Heart right ventricle (tissue), 16 donors: ENCODE measurements at regions not wholly inside any gene's neighbourhood (a gene's known extent, or its start where the extent isn't known, plus 50 kb on each side); places are given as distances from the start of the nearest gene placed in this dataset.

ENCODE experiments used
- ATAC-seq, 8 donors: fragments of 200-7000 bp; cut with Tn5 transposase; one replicate each; pipeline ENCODE4 v1.9.1; 2020; ENCODE audit warnings: mild to moderate bottlenecking in 8 of 8, moderate library complexity in 8 of 8, moderate number of reproducible peaks in 1 of 8
- DNase-seq, 2 donors: peaks; one replicate each; pipeline ENCODE4 v3.0.0-alpha.2; 2020
- H3K27ac ChIP-seq, 10 donors: fragments of 200-600 bp; sonication (generic) in 2 of 10; one replicate each; pipeline versions ENCODE4 v1.5.0 to v1.8.0; 2020 to 2022; ENCODE audit warnings: mild to moderate bottlenecking in 3 of 10
- H3K27me3 ChIP-seq, 7 donors: fragments of 200-600 bp; one replicate each; pipeline ENCODE4 v1.8.0; 2021 to 2022; ENCODE audit warnings: mild to moderate bottlenecking in 2 of 7
- H3K36me3 ChIP-seq, 9 donors: fragments of 200-600 bp; sonication (generic) in 1 of 9; one replicate each; pipeline versions ENCODE4 v1.5.0 to v1.8.0; 2020 to 2022; ENCODE audit warnings: mild to moderate bottlenecking in 2 of 9
- H3K4me1 ChIP-seq, 9 donors: fragments of 200-600 bp; sonication (generic) in 1 of 9; one replicate each; pipeline versions ENCODE4 v1.5.0 to v1.8.0; 2020 to 2022; ENCODE audit warnings: mild to moderate bottlenecking in 4 of 9
- H3K4me3 ChIP-seq, 10 donors: fragments of 200-600 bp; sonication (generic) in 2 of 10; one replicate each; pipeline versions ENCODE4 v1.5.0 to v1.8.0; 2020 to 2022; ENCODE audit warnings: mild to moderate bottlenecking in 7 of 10, moderate library complexity in 2 of 10
- H3K9me3 ChIP-seq, 11 donors: fragments of 200-600 bp in 10 of 11; sonication (generic) in 2 of 11; one replicate each; pipeline versions ENCODE4 v1.5.0 to v1.8.0; 2013 to 2022; ENCODE audit warnings: mild to moderate bottlenecking in 2 of 11, control low read depth in 1 of 11, moderate library complexity in 1 of 11
- WGBS, 2 donors: extraction: QIAGEN DNeasy Blood & Tissue Kit; methylation state at CpG; one replicate each; pipeline ENCODE4 v1.1.7; 2013; ENCODE audit warnings: inconsistent platforms in 1 of 2; 5-methylcytosine and 5-hydroxymethylcytosine counted together
- intact Hi-C, 10 donors: fragments of 100-400 bp; cut with DNase I; formaldehyde crosslinking; loops; one replicate each; pipeline versions ENCODE4 v1.11.1 to v1.14.2; 2022
- TF ChIP-seq, protein P1 (sequence below), 9 donors: fragments of 200-600 bp; sonication (generic) in 2 of 9; IDR thresholded peaks; one replicate each; pipeline versions ENCODE4 v1.5.0 to v1.8.0; 2021 to 2022; ENCODE audit warnings: antibody characterized with exemption in 9 of 9, mild to moderate bottlenecking in 5 of 9, moderate library complexity in 1 of 9
- donor health status: Arrhythmogenic right ventricular cardiomyopathy.
- donor health status: ischemic (EF 13 %, LVEDD 7.1; RV severe dilation, severe dysfunction).
- donor health status: healthy with polysubstance abuse.
- donor health status: DM: no; HTN: yes; CAD: no.
- donor health status: DM: no; HTN: no; CAD: no.
- donor health status: ischemic (EF 25% LVEDD 6.9; RV normal size, moderate dysfunction).
- donor health status: ischemic (EF 25% LVEDD 5.7; RV mildly dilated, moderate dysfunction).
- donor health status: healthy.
- donor health status: DM: yes; HTN: yes; CAD: no.
- donor health status: Ischemic cardiomyopathy.
- donor health status: ischemic (EF 35%, LVEDD 5.7; RV mildly dilated, moderate dysfunction).
- donor health status: nonischemic (EF 11% LVEDD 7.7; RV severe dilation, severe dysfunction).
- donor health status: DM: yes; HTN: yes; CAD: no.
- donor health status: PGD.
- donor health status: ischemic (EF 29% LVEDD 5.4; RV normal size, mild dysfunction).
- donor health status: nonischemic (EF 23%, LVEDD 6.1; RV moderate dilation, normal function).

DNA sequence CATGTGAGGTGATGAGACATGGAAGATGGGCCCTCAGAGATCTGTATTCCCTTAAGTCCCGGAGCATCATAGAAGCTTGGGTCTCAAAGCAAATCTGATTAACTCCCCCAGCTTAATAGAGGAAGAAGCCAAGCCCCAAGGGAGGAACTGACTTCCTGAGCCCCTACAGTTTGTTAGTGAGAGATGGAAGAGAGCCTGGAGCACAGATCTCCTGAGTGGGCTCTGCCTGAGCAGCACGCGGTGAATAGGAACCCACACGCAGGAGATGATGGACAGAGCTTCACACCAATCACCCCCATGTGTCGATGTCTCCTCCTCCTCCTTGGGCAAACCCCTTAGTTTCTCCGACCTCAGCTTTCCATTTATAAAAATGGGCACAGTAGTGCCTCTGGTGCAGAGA, 50.1 kb upstream of the ATP12A start:
- no peak for DNase-seq
- 60 to 64% methylated on average over 6 of the region's 6 CpGs for WGBS, 2 donors
- no peak overlapping the region for H3K27ac ChIP-seq
- no peak for ATAC-seq
- no peak overlapping the region for H3K4me3 ChIP-seq
- peaks cover 0 to 4% (median 0%) of the 10 kb centered on the region in 7 donors for H3K27me3 ChIP-seq
- no peaks in the 10 kb centered on the region for H3K36me3 ChIP-seq
- H3K4me1 ChIP-seq, result peaks cover 0 to 10% (median 0%) of the 10 kb centered on the region in 9 donors
- intact Hi-C loops, result no loop called here
- no peaks in the 10 kb centered on the region for H3K9me3 ChIP-seq
- TF ChIP-seq, protein P1, sequence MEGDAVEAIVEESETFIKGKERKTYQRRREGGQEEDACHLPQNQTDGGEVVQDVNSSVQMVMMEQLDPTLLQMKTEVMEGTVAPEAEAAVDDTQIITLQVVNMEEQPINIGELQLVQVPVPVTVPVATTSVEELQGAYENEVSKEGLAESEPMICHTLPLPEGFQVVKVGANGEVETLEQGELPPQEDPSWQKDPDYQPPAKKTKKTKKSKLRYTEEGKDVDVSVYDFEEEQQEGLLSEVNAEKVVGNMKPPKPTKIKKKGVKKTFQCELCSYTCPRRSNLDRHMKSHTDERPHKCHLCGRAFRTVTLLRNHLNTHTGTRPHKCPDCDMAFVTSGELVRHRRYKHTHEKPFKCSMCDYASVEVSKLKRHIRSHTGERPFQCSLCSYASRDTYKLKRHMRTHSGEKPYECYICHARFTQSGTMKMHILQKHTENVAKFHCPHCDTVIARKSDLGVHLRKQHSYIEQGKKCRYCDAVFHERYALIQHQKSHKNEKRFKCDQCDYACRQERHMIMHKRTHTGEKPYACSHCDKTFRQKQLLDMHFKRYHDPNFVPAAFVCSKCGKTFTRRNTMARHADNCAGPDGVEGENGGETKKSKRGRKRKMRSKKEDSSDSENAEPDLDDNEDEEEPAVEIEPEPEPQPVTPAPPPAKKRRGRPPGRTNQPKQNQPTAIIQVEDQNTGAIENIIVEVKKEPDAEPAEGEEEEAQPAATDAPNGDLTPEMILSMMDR (IDR thresholded peaks at IDR 0.05), result no peak
